Caco-2 (cell line): ENCODE measurements at regions not wholly inside any gene's neighbourhood (a gene's known extent, or its start where the extent isn't known, plus 50 kb on each side); places are given as distances from the start of the nearest gene placed in this dataset.

ENCODE experiments used
- BruUV-seq: library from RNA; stranded (reverse); fragments of 400-500 nt; replicated peaks from 2 replicates; lab custom pipeline; 2021; lab: Mats Ljungman, UMichigan
- CTCF ChIA-PET: fragments of 300-600 bp; sonication (Branson Sonifier 250); formaldehyde crosslinking; loops from one replicate; lab custom pipeline; 2022; ENCODE audit warnings: antibody characterized with exemption; lab: Charles Lee
- POLR2A ChIA-PET: fragments of 300-600 bp; sonication (Branson Sonifier 250); formaldehyde crosslinking; loops from one replicate; lab custom pipeline; 2022; ENCODE audit warnings: antibody characterized with exemption; lab: Charles Lee
- DNase-seq, 2 experiments: peaks; one replicate each; pipeline versions ENCODE4 v3.0.0 to v3.0.0-alpha.2; 2020 to 2022
- H3K27me3 ChIP-seq: replicated peaks from 2 replicates; pipeline ENCODE4 v1.6.0; 2011; ENCODE audit warnings: low read length; ENCODE audit not compliant: control insufficient read depth, insufficient read depth
- H3K36me3 ChIP-seq: 2 replicates; pipeline ENCODE4 v1.5.1; 2011; ENCODE audit warnings: low read length; ENCODE audit not compliant: control insufficient read depth, insufficient read depth
- H3K4me1 ChIP-seq: fragments of 250-450 bp; sonication (Bioruptor Pico); 2 replicates; pipeline ENCODE4 v1.5.1; 2020; ENCODE audit warnings: mild to moderate bottlenecking
- H3K4me3 ChIP-seq: 2 replicates; pipeline ENCODE4 v1.5.1; 2011; ENCODE audit warnings: low read depth, mild to moderate bottlenecking, control low read depth, low read length
- H3K9me3 ChIP-seq: fragments of 250-450 bp; sonication (Bioruptor Pico); 2 replicates; pipeline ENCODE4 v1.5.1; 2020; ENCODE audit warnings: mild to moderate bottlenecking, moderate library complexity
- H3K27ac Mint-ChIP-seq: one replicate; pipeline ENCODE4 v1.8.0; 2022; ENCODE audit warnings: mixed read lengths; ENCODE audit not compliant: unreplicated experiment
- H3K27me3 Mint-ChIP-seq: one replicate; pipeline ENCODE4 v1.8.0; 2022; ENCODE audit warnings: mixed read lengths; ENCODE audit not compliant: insufficient read depth, unreplicated experiment
- H3K36me3 Mint-ChIP-seq: one replicate; pipeline ENCODE4 v1.8.0; 2022; ENCODE audit warnings: mild to moderate bottlenecking, mixed read lengths; ENCODE audit not compliant: insufficient read depth, unreplicated experiment
- H3K4me1 Mint-ChIP-seq: one replicate; pipeline ENCODE4 v1.8.0; 2022; ENCODE audit warnings: low read depth, mixed read lengths; ENCODE audit not compliant: unreplicated experiment
- H3K4me3 Mint-ChIP-seq: one replicate; pipeline ENCODE4 v1.8.0; 2022; ENCODE audit warnings: mild to moderate bottlenecking, moderate library complexity, mixed read lengths; ENCODE audit not compliant: unreplicated experiment
- H3K9me3 Mint-ChIP-seq: one replicate; pipeline ENCODE4 v1.8.0; 2022; ENCODE audit warnings: mixed read lengths; ENCODE audit not compliant: unreplicated experiment
- intact Hi-C: fragments of 100-400 bp; cut with micrococcal nuclease; formaldehyde crosslinking; loops from one replicate; pipeline ENCODE4 v1.10.0; 2022; ENCODE audit not compliant: unreplicated experiment
- TF ChIP-seq, protein P1 (sequence below), 2 experiments: fragments of 200-600 bp in 1 of 2; IDR thresholded peaks; 1 replicate in 1 of 2; 2 replicates in 1 of 2; pipeline versions ENCODE4 v1.5.1 to v1.8.0; 2011 to 2022; ENCODE audit warnings: antibody characterized with exemption in 1 of 2, control low read depth in 1 of 2, inconsistent platforms in 1 of 2, low read depth in 1 of 2, low read length in 1 of 2, mild to moderate bottlenecking in 1 of 2, moderate library complexity in 1 of 2; ENCODE audit not compliant: insufficient read depth in 1 of 2, severe bottlenecking in 1 of 2, unreplicated experiment in 1 of 2

DNA sequence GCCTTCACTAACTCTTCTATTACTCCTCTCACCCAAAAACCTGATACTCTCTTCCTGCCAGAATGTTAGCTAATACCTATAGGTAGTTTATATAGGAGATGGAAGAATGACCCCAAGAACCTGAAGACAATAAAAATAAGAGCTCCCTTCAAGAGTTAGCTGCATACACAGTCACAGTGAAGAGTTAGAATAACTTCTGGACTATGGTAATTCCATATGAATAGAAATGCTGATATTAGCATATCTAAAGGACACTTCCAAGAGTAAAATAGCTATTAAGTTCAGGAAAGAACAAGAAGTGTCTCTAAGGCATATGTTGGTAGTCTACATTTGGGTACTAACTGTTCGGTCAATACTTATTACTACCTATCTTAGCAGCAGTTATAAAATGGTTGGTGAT lies 134.2 kb downstream of the VGLL3 start:
- H3K4me1 Mint-ChIP-seq, result no peaks in the 10 kb centered on the region
- H3K36me3 Mint-ChIP-seq, result no peaks in the 10 kb centered on the region
- no peak overlapping the region for H3K4me3 Mint-ChIP-seq
- H3K27ac Mint-ChIP-seq, result no peak overlapping the region
- no peaks in the 10 kb centered on the region for H3K27me3 Mint-ChIP-seq
- Histone ChIP-seq H3K27me3 (no peaks in the 10 kb centered on the region), H3K4me3 (no peak overlapping the region), H3K4me1 (no peaks in the 10 kb centered on the region), H3K9me3 (no peaks in the 10 kb centered on the region), H3K36me3 (no peaks in the 10 kb centered on the region)
- H3K9me3 Mint-ChIP-seq, result no peaks in the 10 kb centered on the region
- ChIA-PET POLR2A (no interaction called here), CTCF (no interaction called here)
- no peak for DNase-seq
- TF ChIP-seq, protein P1, sequence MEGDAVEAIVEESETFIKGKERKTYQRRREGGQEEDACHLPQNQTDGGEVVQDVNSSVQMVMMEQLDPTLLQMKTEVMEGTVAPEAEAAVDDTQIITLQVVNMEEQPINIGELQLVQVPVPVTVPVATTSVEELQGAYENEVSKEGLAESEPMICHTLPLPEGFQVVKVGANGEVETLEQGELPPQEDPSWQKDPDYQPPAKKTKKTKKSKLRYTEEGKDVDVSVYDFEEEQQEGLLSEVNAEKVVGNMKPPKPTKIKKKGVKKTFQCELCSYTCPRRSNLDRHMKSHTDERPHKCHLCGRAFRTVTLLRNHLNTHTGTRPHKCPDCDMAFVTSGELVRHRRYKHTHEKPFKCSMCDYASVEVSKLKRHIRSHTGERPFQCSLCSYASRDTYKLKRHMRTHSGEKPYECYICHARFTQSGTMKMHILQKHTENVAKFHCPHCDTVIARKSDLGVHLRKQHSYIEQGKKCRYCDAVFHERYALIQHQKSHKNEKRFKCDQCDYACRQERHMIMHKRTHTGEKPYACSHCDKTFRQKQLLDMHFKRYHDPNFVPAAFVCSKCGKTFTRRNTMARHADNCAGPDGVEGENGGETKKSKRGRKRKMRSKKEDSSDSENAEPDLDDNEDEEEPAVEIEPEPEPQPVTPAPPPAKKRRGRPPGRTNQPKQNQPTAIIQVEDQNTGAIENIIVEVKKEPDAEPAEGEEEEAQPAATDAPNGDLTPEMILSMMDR (IDR thresholded peaks at IDR 0.05; ENCODE audit: insufficient read depth in 1 of 2, low read depth in 1 of 2, low read length in 1 of 2, severe bottlenecking in 1 of 2, unreplicated experiment in 1 of 2), result no peak
- intact Hi-C loops, result no loop called here
- BruUV-seq, result no TSS peak

DNA sequence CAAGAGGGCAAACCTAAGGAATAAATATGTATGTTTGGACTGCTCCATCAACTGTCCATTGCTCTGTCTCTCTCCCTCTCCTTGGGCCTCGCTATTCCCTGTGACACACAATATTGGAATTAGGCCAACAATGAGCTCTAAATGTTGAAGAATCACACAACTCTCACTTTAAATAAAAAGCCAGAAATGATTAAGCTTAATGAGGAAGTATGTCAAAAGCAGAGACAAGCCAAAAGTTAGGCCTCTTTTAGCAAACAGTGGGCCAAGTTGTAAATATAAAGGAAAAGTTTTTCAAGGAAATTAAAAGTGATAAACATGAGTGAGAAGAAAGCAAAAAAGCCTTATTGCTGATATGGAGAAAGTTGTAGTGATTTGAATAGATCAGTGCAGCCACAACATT lies 141.0 kb downstream of the VGLL3 start:
- Mint-ChIP-seq H3K9me3 (no peaks in the 10 kb centered on the region), H3K4me1 (no peaks in the 10 kb centered on the region), H3K36me3 (no peaks in the 10 kb centered on the region), H3K27me3 (no peaks in the 10 kb centered on the region), H3K4me3 (no peak overlapping the region), H3K27ac (no peak overlapping the region)
- TF ChIP-seq, protein P1 (IDR thresholded peaks at IDR 0.05; ENCODE audit: insufficient read depth in 1 of 2, low read depth in 1 of 2, low read length in 1 of 2, severe bottlenecking in 1 of 2, unreplicated experiment in 1 of 2), result no peak
- DNase-seq, result no peak
- CTCF ChIA-PET, result no interaction called here
- no TSS peak for BruUV-seq
- intact Hi-C loops, result no loop called here
- POLR2A ChIA-PET, result no interaction called here
- Histone ChIP-seq H3K27me3 (no peaks in the 10 kb centered on the region), H3K4me1 (no peaks in the 10 kb centered on the region), H3K9me3 (no peaks in the 10 kb centered on the region), H3K4me3 (no peak overlapping the region), H3K36me3 (no peaks in the 10 kb centered on the region)

DNA sequence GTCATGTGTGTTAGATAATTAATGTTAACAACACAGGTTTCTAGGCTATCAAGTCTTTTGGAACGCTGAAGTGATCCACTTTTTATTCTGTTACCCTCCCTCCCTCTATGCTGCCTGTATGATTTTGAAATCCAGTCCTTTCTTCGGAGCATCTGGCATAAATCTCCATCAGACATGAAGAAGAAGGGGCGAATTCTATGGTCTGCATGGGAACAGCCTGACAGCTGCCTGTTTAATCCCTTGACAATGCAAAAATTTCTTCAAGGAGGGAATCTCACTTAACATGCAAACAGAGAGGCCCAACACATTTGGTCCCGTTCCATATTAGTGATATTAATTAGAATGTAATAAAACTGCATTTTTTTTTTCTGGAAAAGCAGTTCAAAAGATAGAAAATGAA lies 145.2 kb downstream of the VGLL3 start:
- no peaks in the 10 kb centered on the region for H3K4me1 Mint-ChIP-seq
- no TSS peak for BruUV-seq

More for the DNA sequence above, 145.2 kb downstream of the VGLL3 start:
- ChIA-PET CTCF (no interaction called here), POLR2A (no interaction called here)
- no peaks in the 10 kb centered on the region for H3K4me1 ChIP-seq
- no peak overlapping the region for H3K4me3 ChIP-seq
- no peak for DNase-seq
- H3K36me3 ChIP-seq, result no peaks in the 10 kb centered on the region
- Mint-ChIP-seq H3K9me3 (no peaks in the 10 kb centered on the region), H3K27me3 (no peaks in the 10 kb centered on the region), H3K4me3 (no peak overlapping the region), H3K27ac (no peak overlapping the region), H3K36me3 (no peaks in the 10 kb centered on the region)
- intact Hi-C loops, result no loop called here
- H3K27me3 ChIP-seq, result no peaks in the 10 kb centered on the region
- TF ChIP-seq, protein P1 (IDR thresholded peaks at IDR 0.05; ENCODE audit: insufficient read depth in 1 of 2, low read depth in 1 of 2, low read length in 1 of 2, severe bottlenecking in 1 of 2, unreplicated experiment in 1 of 2), result no peak
- H3K9me3 ChIP-seq, result no peaks in the 10 kb centered on the region
